ENCODE measurements at regions not wholly inside any gene's neighbourhood (a gene's known extent, or its start where the extent isn't known, plus 50 kb on each side); places are given as distances from the start of the nearest gene placed in this dataset.
A peak's percentile ranks its signal among the peaks of the same experiment; 100 is the strongest.

- no peak for ATAC-seq
- CTCF ChIA-PET: interaction anchor here (0.6 kb wide), 1 partner anchor 80 kb away, joined by 4 read pairs; no protein-coding TSS in a partner anchor
- Histone ChIP-seq H3K4me3 (no peak overlapping the region), H3K4me2 (no peak overlapping the region; the same call in 2 of the 3 replicates), H3K27ac (0 out of 6 replicates have a peak overlapping the region, but pooled peaks of 1 of the 2 experiments have one; percentile 37), H3K9me3 (peaks cover 3% of the 10 kb centered on the region; the same call in 1 of the 3 replicates), H3K4me1 (no peaks in the 10 kb centered on the region)
- WGBS (ENCODE audit: missing lambda C conversion rate): 31% methylated on average over 3 of the region's 3 CpGs
- no peak for FAIRE-seq
- POLR2A ChIA-PET: no interaction called here
- TF ChIP-seq, protein P1, sequence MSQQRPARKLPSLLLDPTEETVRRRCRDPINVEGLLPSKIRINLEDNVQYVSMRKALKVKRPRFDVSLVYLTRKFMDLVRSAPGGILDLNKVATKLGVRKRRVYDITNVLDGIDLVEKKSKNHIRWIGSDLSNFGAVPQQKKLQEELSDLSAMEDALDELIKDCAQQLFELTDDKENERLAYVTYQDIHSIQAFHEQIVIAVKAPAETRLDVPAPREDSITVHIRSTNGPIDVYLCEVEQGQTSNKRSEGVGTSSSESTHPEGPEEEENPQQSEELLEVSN (IDR thresholded peaks at IDR 0.05; ENCODE audit: borderline replicate concordance, low read depth): no peak
- TF ChIP-seq RCOR1 (IDR thresholded peaks at IDR 0.05; ENCODE audit: low read depth, low read length): no peak
- TF ChIP-seq FOSB (CRISPR knock-in tag; IDR thresholded peaks at IDR 0.05): no peak
- TF ChIP-seq CTCF (IDR thresholded peaks at IDR 0.05): no peak
- no peak for TF ChIP-seq BHLHE40 (IDR thresholded peaks at IDR 0.05; ENCODE audit: low read depth, low read length)
- TF ChIP-seq FOSL2 (IDR thresholded peaks at IDR 0.05): no peak
- no peak for TF ChIP-seq FOSL2 (CRISPR knock-in tag; IDR thresholded peaks at IDR 0.05)
- TF ChIP-seq ZNF302 (CRISPR knock-in tag; IDR thresholded peaks at IDR 0.05): no peak
- TF ChIP-seq JUN (IDR thresholded peaks at IDR 0.05): no peak
- no peak for TF ChIP-seq HEYL (CRISPR knock-in tag; IDR thresholded peaks at IDR 0.05)
- no peak for TF ChIP-seq HDAC2 (IDR thresholded peaks at IDR 0.05)
- no peak for TF ChIP-seq EHF (CRISPR knock-in tag; IDR thresholded peaks at IDR 0.05)
- no peak for DNase-seq (ENCODE audit: low read depth in 1 of 2, low spot score in 1 of 2)
These were observed 207.5 kb downstream of the ETS1 start for GRCh38 chr11:128379587-128380580.

- H3K4me2 ChIP-seq: no peak overlapping the region
- TF ChIP-seq SREBF2 (IDR thresholded peaks at IDR 0.05): no peak
- TF ChIP-seq, protein P2, sequence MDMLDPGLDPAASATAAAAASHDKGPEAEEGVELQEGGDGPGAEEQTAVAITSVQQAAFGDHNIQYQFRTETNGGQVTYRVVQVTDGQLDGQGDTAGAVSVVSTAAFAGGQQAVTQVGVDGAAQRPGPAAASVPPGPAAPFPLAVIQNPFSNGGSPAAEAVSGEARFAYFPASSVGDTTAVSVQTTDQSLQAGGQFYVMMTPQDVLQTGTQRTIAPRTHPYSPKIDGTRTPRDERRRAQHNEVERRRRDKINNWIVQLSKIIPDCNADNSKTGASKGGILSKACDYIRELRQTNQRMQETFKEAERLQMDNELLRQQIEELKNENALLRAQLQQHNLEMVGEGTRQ (IDR thresholded peaks at IDR 0.05): no peak
- TF ChIP-seq CBX2 (IDR thresholded peaks at IDR 0.05; ENCODE audit: borderline replicate concordance, low read depth): no peak
- no peak for TF ChIP-seq FOSB (CRISPR knock-in tag; IDR thresholded peaks at IDR 0.05)
- no peak for TF ChIP-seq FOXS1 (CRISPR knock-in tag; IDR thresholded peaks at IDR 0.05)
- TF ChIP-seq CTCF (IDR thresholded peaks at IDR 0.05): no peak
- TF ChIP-seq ZSCAN20 (CRISPR knock-in tag; IDR thresholded peaks at IDR 0.05): no peak
- TF ChIP-seq RCOR1 (IDR thresholded peaks at IDR 0.05; ENCODE audit: low read depth, low read length): no peak
- TF ChIP-seq HEYL (CRISPR knock-in tag; IDR thresholded peaks at IDR 0.05): no peak
- TF ChIP-seq RFX5 (IDR thresholded peaks at IDR 0.05): no peak
- TF ChIP-seq NR3C1 (IDR thresholded peaks at IDR 0.05): no peak
- H3K4me1 ChIP-seq: no peaks in the 10 kb centered on the region
- DNase-seq (ENCODE audit: low read depth in 1 of 2, low spot score in 1 of 2): no peak
- no peak for FAIRE-seq
- WGBS (ENCODE audit: missing lambda C conversion rate): 3% methylated on average over 1 of the region's 1 CpG
- no peak overlapping the region for H3K4me3 ChIP-seq
- CTCF ChIA-PET: no interaction called here
- POLR2A ChIA-PET: no interaction called here
- H3K27ac ChIP-seq: no peak overlapping the region
- no peaks in the 10 kb centered on the region for H3K9me3 ChIP-seq
- ATAC-seq: no peak
These were observed 211.4 kb downstream of the ETS1 start for GRCh38 chr11:128375961-128376360.
